Erythroblast (primary cell): ENCODE measurements at regions not wholly inside any gene's neighbourhood (a gene's known extent, or its start where the extent isn't known, plus 50 kb on each side); places are given as distances from the start of the nearest gene placed in this dataset.

Experiments
- GATA1 ChIP-seq: IDR thresholded peaks from 2 replicates; pipeline ENCODE4 v1.6.1; 2011; ENCODE audit warnings: low read depth, mild to moderate bottlenecking, control low read depth, low read length, moderate library complexity
- POLR2A ChIP-seq: IDR thresholded peaks from 2 replicates; pipeline ENCODE4 v1.6.1; 2011; ENCODE audit warnings: mild to moderate bottlenecking, low read length

DNA sequence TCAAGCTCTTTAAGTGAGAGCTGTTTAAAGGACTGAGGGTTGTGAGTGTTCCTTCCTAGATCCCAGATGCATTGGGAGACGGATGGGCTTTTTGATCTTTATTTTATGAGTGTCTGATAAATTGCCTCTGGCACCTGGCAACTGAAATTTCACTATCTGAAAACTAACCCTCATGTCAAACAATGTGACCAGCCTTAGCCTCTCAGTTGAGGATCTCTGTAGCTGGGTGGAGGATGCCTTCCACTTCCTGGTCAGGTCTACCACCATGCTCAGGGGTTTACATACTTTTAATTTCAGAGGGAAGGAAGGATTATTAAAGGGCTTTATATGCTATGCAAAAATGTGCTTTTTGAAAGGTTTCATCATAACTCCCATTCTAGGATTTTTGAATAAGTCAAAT, 70.5 kb upstream of the NT5C1B start:
- no peak for TF ChIP-seq POLR2A
- no peak for TF ChIP-seq GATA1
